Astrocyte of the cerebellum (primary cell): ENCODE measurements at regions not wholly inside any gene's neighbourhood (a gene's known extent, or its start where the extent isn't known, plus 50 kb on each side); places are given as distances from the start of the nearest gene placed in this dataset.

ENCODE experiments used
- DNase-seq: peaks from one replicate; pipeline ENCODE4 v3.0.0-alpha.2; 2011; ENCODE audit warnings: low read depth
- H3K4me3 ChIP-seq: 2 replicates; pipeline ENCODE4 v1.5.1; 2011; ENCODE audit warnings: mild to moderate bottlenecking, low read depth, low read length, moderate library complexity
- CTCF ChIP-seq: IDR thresholded peaks from 2 replicates; pipeline ENCODE4 v1.5.1; 2012; ENCODE audit warnings: low read length, low read depth, moderate library complexity, mild to moderate bottlenecking; ENCODE audit errors: missing control alignments
- in situ Hi-C: cut with HindIII; loops from 2 replicates; pipeline ENCODE4 v1.10.0; 2017; ENCODE audit warnings: low sequenced_read_pairs

GRCh38 chr10:44847110-44847509 is 64.0 kb upstream of the TMEM72 start:
- TF ChIP-seq CTCF, result no peak
- no peak for DNase-seq
- no peak overlapping the region for H3K4me3 ChIP-seq
- in situ Hi-C loops, result no loop called here

- no peak for TF ChIP-seq CTCF
- in situ Hi-C loops, result no loop called here
- H3K4me3 ChIP-seq, result no peak overlapping the region
- no peak for DNase-seq
Measured at GRCh38 chr10:44848211-44848610, 62.9 kb upstream of the TMEM72 start.

GRCh38 chr10:44849936-44850335 is 61.2 kb upstream of the TMEM72 start:
- no peak for TF ChIP-seq CTCF
- DNase-seq, result no peak
- H3K4me3 ChIP-seq, result no peak overlapping the region
- in situ Hi-C loops, result loop anchor here (25.0 kb wide), 2 partner anchors 538 to 1163 kb away; no protein-coding TSS in a partner anchor

GRCh38 chr10:44850356-44850934 is 60.7 kb upstream of the TMEM72 start:
- H3K4me3 ChIP-seq, result no peak overlapping the region
- in situ Hi-C loops, result loop anchor here (25.0 kb wide), 2 partner anchors 538 to 1163 kb away; no protein-coding TSS in a partner anchor
- TF ChIP-seq CTCF, result no peak
- no peak for DNase-seq

- no peak overlapping the region for H3K4me3 ChIP-seq
- no peak for DNase-seq
- in situ Hi-C loops, result loop anchor here (25.0 kb wide), 2 partner anchors 539 to 1164 kb away; no protein-coding TSS in a partner anchor
- no peak for TF ChIP-seq CTCF
Measured at GRCh38 chr10:44851413-44851812, 59.7 kb upstream of the TMEM72 start.

GRCh38 chr10:44851881-44852280 is 59.3 kb upstream of the TMEM72 start:
- in situ Hi-C loops, result loop anchor here (25.0 kb wide), 2 partner anchors 540 to 1165 kb away; no protein-coding TSS in a partner anchor
- no peak for TF ChIP-seq CTCF
- no peak overlapping the region for H3K4me3 ChIP-seq
- no peak for DNase-seq
